ENCODE measurements at regions not wholly inside any gene's neighbourhood (a gene's known extent, or its start where the extent isn't known, plus 50 kb on each side); places are given as distances from the start of the nearest gene placed in this dataset.

GRCh38 chr3:77795013-77795412 is 755.1 kb downstream of the ROBO2 start:
- Histone ChIP-seq H4K20me1 (ENCODE audit: insufficient read depth, low read length) (no peaks in the 10 kb centered on the region), H3K27ac (ENCODE audit: low read depth in 1 of 2, low read length in 2 of 2) (no peak overlapping the region), H3K4me1 (ENCODE audit: control insufficient read depth in 1 of 2, insufficient read depth in 2 of 2, low read length in 2 of 2) (no peaks in the 10 kb centered on the region), H3K36me3 (replicated peaks in 1 of 2; ENCODE audit: control insufficient read depth in 1 of 2, insufficient read depth in 2 of 2, low read length in 2 of 2) (no peaks in the 10 kb centered on the region), H3K79me2 (ENCODE audit: insufficient read depth, low read length) (no peaks in the 10 kb centered on the region), H3K4me2 (replicated peaks; ENCODE audit: extremely low read depth, low read length, poor library complexity, severe bottlenecking) (no peak overlapping the region), H3K9me3 (replicated peaks in 1 of 2; ENCODE audit: control insufficient read depth in 1 of 2, insufficient read depth in 1 of 2, low read length in 2 of 2) (no peaks in the 10 kb centered on the region), H3K27me3 (ENCODE audit: control insufficient read depth in 2 of 2, insufficient read depth in 2 of 2, low read length in 2 of 2) (no peaks in the 10 kb centered on the region), H3K9ac (ENCODE audit: insufficient read depth, low read length, poor library complexity, severe bottlenecking) (no peak overlapping the region), H3K4me3 (replicated peaks in 1 of 3; ENCODE audit: low read depth in 2 of 3, low read length in 3 of 3) (no peak overlapping the region), H2AFZ (ENCODE audit: insufficient read depth, low read depth, low read length, poor library complexity, severe bottlenecking) (no peak overlapping the region)
- no peak for DNase-seq
- Mint-ChIP-seq H3K36me3 (no peaks in the 10 kb centered on the region), H3K27me3 (ENCODE audit: low read depth in 3 of 3) (peaks cover 0 to 2% (median 0%) of the 10 kb centered on the region in 3 donors), H3K27ac (no peak overlapping the region), H3K4me3 (no peak overlapping the region), H3K4me1 (no peaks in the 10 kb centered on the region), H3K9me3 (peaks cover 0 to 7% (median 2%) of the 10 kb centered on the region in 7 donors)
- TF ChIP-seq CTCF (IDR thresholded peaks at IDR 0.05) = no peak
- 58% methylated on average over 4 of the region's 5 CpGs for WGBS (ENCODE audit: insufficient coverage)
- intact Hi-C loops (cut with micrococcal nuclease) = no loop called here

- H3K27me3 Mint-ChIP-seq (ENCODE audit: low read depth in 3 of 3) = peaks cover 0 to 2% (median 0%) of the 10 kb centered on the region in 3 donors
- DNase-seq = no peak
- H3K4me1 Mint-ChIP-seq = no peaks in the 10 kb centered on the region
- H3K9ac ChIP-seq (ENCODE audit: insufficient read depth, low read length, poor library complexity, severe bottlenecking) = no peak overlapping the region
- peaks cover 0 to 4% (median 0%) of the 10 kb centered on the region in 7 donors for H3K9me3 Mint-ChIP-seq
- no peak overlapping the region for H3K4me2 ChIP-seq (replicated peaks; ENCODE audit: extremely low read depth, low read length, poor library complexity, severe bottlenecking)
- 74% methylated on average over 5 of the region's 5 CpGs for WGBS (ENCODE audit: insufficient coverage)
- TF ChIP-seq CTCF (IDR thresholded peaks at IDR 0.05) = no peak
- H3K36me3 ChIP-seq (replicated peaks in 1 of 2; ENCODE audit: control insufficient read depth in 1 of 2, insufficient read depth in 2 of 2, low read length in 2 of 2) = no peaks in the 10 kb centered on the region
- intact Hi-C loops (cut with micrococcal nuclease) = no loop called here
- H4K20me1 ChIP-seq (ENCODE audit: insufficient read depth, low read length) = no peaks in the 10 kb centered on the region
- H3K9me3 ChIP-seq (replicated peaks in 1 of 2; ENCODE audit: control insufficient read depth in 1 of 2, insufficient read depth in 1 of 2, low read length in 2 of 2) = no peaks in the 10 kb centered on the region
- H3K27ac Mint-ChIP-seq = no peak overlapping the region
- H3K4me3 ChIP-seq (replicated peaks in 1 of 3; ENCODE audit: low read depth in 2 of 3, low read length in 3 of 3) = no peak overlapping the region
- no peaks in the 10 kb centered on the region for H3K4me1 ChIP-seq (ENCODE audit: control insufficient read depth in 1 of 2, insufficient read depth in 2 of 2, low read length in 2 of 2)
- H3K27me3 ChIP-seq (ENCODE audit: control insufficient read depth in 2 of 2, insufficient read depth in 2 of 2, low read length in 2 of 2) = no peaks in the 10 kb centered on the region
- H3K79me2 ChIP-seq (ENCODE audit: insufficient read depth, low read length) = no peaks in the 10 kb centered on the region
- H3K27ac ChIP-seq (ENCODE audit: low read depth in 1 of 2, low read length in 2 of 2) = no peak overlapping the region
- H2AFZ ChIP-seq (ENCODE audit: insufficient read depth, low read depth, low read length, poor library complexity, severe bottlenecking) = no peak overlapping the region
- H3K4me3 Mint-ChIP-seq = no peak overlapping the region
- H3K36me3 Mint-ChIP-seq = no peaks in the 10 kb centered on the region
Observed at GRCh38 chr3:77799278-77799677, 759.4 kb downstream of the ROBO2 start.

Measured in CD14-positive monocyte (primary cell).